ENCODE measurements at regions not wholly inside any gene's neighbourhood (a gene's known extent, or its start where the extent isn't known, plus 50 kb on each side); places are given as distances from the start of the nearest gene placed in this dataset.

GRCh38 chr17:77750427-77751043, 208.0 kb upstream of the TNRC6C start:
- H3K4me1 Mint-ChIP-seq (ENCODE audit: low read depth), result no peaks in the 10 kb centered on the region
- POLR2A ChIA-PET, result no interaction called here
- DNase-seq (no peak), ATAC-seq (no peak)
- H3K36me3 Mint-ChIP-seq (ENCODE audit: low read depth), result no peaks in the 10 kb centered on the region
- H3K27ac Mint-ChIP-seq, result no peak overlapping the region
- CTCF ChIA-PET, result no interaction called here
- H3K9me3 Mint-ChIP-seq (ENCODE audit: insufficient read depth), result no peaks in the 10 kb centered on the region
- no peak overlapping the region for H3K4me3 Mint-ChIP-seq
- peaks cover 3% of the 10 kb centered on the region for H3K27me3 Mint-ChIP-seq (ENCODE audit: low read depth)

GRCh38 chr17:77753246-77753645, 205.3 kb upstream of the TNRC6C start:
- Mint-ChIP-seq H3K4me1 (ENCODE audit: low read depth) (no peaks in the 10 kb centered on the region), H3K36me3 (ENCODE audit: low read depth) (no peaks in the 10 kb centered on the region), H3K27me3 (ENCODE audit: low read depth) (peaks cover 5% of the 10 kb centered on the region), H3K27ac (no peak overlapping the region), H3K4me3 (no peak overlapping the region), H3K9me3 (ENCODE audit: insufficient read depth) (no peaks in the 10 kb centered on the region)
- ChIA-PET CTCF (no interaction called here), POLR2A (no interaction called here)
- DNase-seq (no peak), ATAC-seq (no peak)

GRCh38 chr17:77753691-77754245, 204.7 kb upstream of the TNRC6C start:
- ATAC-seq (no peak), DNase-seq (no peak)
- ChIA-PET CTCF (interaction anchor here (1.1 kb wide), 1 partner anchor 9 kb away, joined by 3 read pairs; no protein-coding TSS in a partner anchor), POLR2A (interaction anchor here (0.9 kb wide), 1 partner anchor 30 kb away, joined by 3 read pairs; no protein-coding TSS in a partner anchor)
- H3K4me1 Mint-ChIP-seq (ENCODE audit: low read depth), result no peaks in the 10 kb centered on the region
- no peaks in the 10 kb centered on the region for H3K9me3 Mint-ChIP-seq (ENCODE audit: insufficient read depth)
- no peak overlapping the region for H3K27ac Mint-ChIP-seq
- no peak overlapping the region for H3K4me3 Mint-ChIP-seq
- H3K27me3 Mint-ChIP-seq (ENCODE audit: low read depth), result peaks cover 5% of the 10 kb centered on the region
- H3K36me3 Mint-ChIP-seq (ENCODE audit: low read depth), result no peaks in the 10 kb centered on the region

DNA sequence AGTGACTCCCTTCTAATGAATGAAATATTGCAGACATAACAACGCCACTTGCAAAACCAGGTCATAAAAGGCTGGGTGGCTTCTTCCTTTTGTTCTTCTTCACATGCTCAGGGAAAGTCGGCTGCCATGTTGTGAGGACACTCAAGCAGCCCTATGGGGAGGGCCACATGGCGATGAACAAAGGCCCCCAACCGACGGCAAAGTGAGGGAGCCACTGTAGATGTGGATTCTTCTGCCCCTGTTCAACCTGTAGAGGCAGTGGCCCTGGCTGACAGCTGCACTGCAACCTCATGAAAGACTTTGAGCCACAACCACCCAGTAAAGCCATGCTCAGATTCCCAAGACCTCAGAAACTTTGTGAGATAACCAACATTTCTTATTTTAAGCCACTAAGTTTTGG, 203.5 kb upstream of the TNRC6C start:
- DNase-seq (no peak), ATAC-seq (no peak)
- H3K4me1 Mint-ChIP-seq (ENCODE audit: low read depth), result no peaks in the 10 kb centered on the region
- H3K36me3 Mint-ChIP-seq (ENCODE audit: low read depth), result no peaks in the 10 kb centered on the region
- H3K27ac Mint-ChIP-seq, result no peak overlapping the region
- ChIA-PET CTCF (no interaction called here), POLR2A (no interaction called here)
- H3K27me3 Mint-ChIP-seq (ENCODE audit: low read depth), result peaks cover 5% of the 10 kb centered on the region
- H3K4me3 Mint-ChIP-seq, result no peak overlapping the region
- H3K9me3 Mint-ChIP-seq (ENCODE audit: insufficient read depth), result no peaks in the 10 kb centered on the region

DNA sequence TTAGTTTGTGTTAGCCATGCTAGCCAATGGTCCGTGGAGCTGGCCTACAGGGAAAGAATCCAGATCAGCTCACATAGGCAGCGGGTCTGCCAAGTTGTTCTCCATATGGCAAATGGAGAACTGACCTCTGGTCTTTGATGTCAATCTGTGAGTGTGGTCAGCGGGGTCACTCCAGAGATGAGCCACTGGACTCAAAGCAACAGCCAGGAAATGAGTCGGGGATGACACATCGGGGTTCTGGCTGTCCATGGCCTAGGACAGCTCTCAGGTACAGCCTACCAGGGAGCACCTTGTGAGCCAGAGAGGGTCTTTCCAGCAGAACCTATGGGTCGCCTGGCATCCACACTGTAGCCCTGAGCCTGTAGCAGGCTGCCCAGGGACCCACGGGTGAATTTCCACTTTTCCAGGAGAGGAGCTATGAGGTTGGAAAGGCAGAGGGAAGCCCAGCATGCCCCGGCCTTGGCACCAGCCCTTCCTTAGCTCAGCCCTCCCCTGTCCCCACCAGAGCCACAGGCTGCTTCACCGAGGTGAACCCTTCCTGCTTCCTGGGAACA, 203.0 kb upstream of the TNRC6C start:
- H3K27me3 Mint-ChIP-seq (ENCODE audit: low read depth), result peaks cover 5% of the 10 kb centered on the region
- no peaks in the 10 kb centered on the region for H3K36me3 Mint-ChIP-seq (ENCODE audit: low read depth)
- CTCF ChIA-PET, result no interaction called here
- ATAC-seq (no peak), DNase-seq (no peak)
- no peaks in the 10 kb centered on the region for H3K4me1 Mint-ChIP-seq (ENCODE audit: low read depth)
- no peak overlapping the region for H3K27ac Mint-ChIP-seq
- POLR2A ChIA-PET, result no interaction called here
- H3K4me3 Mint-ChIP-seq, result no peak overlapping the region
- no peaks in the 10 kb centered on the region for H3K9me3 Mint-ChIP-seq (ENCODE audit: insufficient read depth)

- no peak overlapping the region for H3K27ac Mint-ChIP-seq
- H3K4me1 Mint-ChIP-seq (ENCODE audit: low read depth), result no peaks in the 10 kb centered on the region
- DNase-seq (no peak), ATAC-seq (no peak)
- POLR2A ChIA-PET, result no interaction called here
- H3K4me3 Mint-ChIP-seq, result no peak overlapping the region
- CTCF ChIA-PET, result no interaction called here
- no peaks in the 10 kb centered on the region for H3K36me3 Mint-ChIP-seq (ENCODE audit: low read depth)
- peaks cover 5% of the 10 kb centered on the region for H3K27me3 Mint-ChIP-seq (ENCODE audit: low read depth)
- no peaks in the 10 kb centered on the region for H3K9me3 Mint-ChIP-seq (ENCODE audit: insufficient read depth)
These were observed 202.5 kb upstream of the TNRC6C start for GRCh38 chr17:77756028-77756427.

GRCh38 chr17:77756846-77757560, 201.5 kb upstream of the TNRC6C start:
- ATAC-seq, result no peak
- ChIA-PET CTCF (interaction anchor here (1.3 kb wide), 1 partner anchor 257 kb away, joined by 4 read pairs; no protein-coding TSS in a partner anchor), POLR2A (no interaction called here)
- DNase-seq, result no peak
- peaks cover 5% of the 10 kb centered on the region for H3K27me3 Mint-ChIP-seq (ENCODE audit: low read depth)
- no peaks in the 10 kb centered on the region for H3K36me3 Mint-ChIP-seq (ENCODE audit: low read depth)
- H3K27ac Mint-ChIP-seq, result no peak overlapping the region
- H3K9me3 Mint-ChIP-seq (ENCODE audit: insufficient read depth), result no peaks in the 10 kb centered on the region
- H3K4me1 Mint-ChIP-seq (ENCODE audit: low read depth), result no peaks in the 10 kb centered on the region
- H3K4me3 Mint-ChIP-seq, result no peak overlapping the region

- no peak for DNase-seq
- Mint-ChIP-seq H3K36me3 (ENCODE audit: low read depth) (no peaks in the 10 kb centered on the region), H3K4me3 (no peak overlapping the region), H3K27me3 (ENCODE audit: low read depth) (peaks cover 5% of the 10 kb centered on the region), H3K4me1 (ENCODE audit: low read depth) (no peaks in the 10 kb centered on the region), H3K27ac (no peak overlapping the region), H3K9me3 (ENCODE audit: insufficient read depth) (no peaks in the 10 kb centered on the region)
- ChIA-PET POLR2A (no interaction called here), CTCF (interaction anchor here (1.3 kb wide), 1 partner anchor 256 kb away, joined by 4 read pairs; no protein-coding TSS in a partner anchor)
- no peak for ATAC-seq
These were observed 201.0 kb upstream of the TNRC6C start for GRCh38 chr17:77757561-77757898.

GRCh38 chr17:77763023-77763422, 195.5 kb upstream of the TNRC6C start:
- no peaks in the 10 kb centered on the region for H3K36me3 Mint-ChIP-seq (ENCODE audit: low read depth)
- no peaks in the 10 kb centered on the region for H3K9me3 Mint-ChIP-seq (ENCODE audit: insufficient read depth)
- POLR2A ChIA-PET, result no interaction called here
- peaks cover 8% of the 10 kb centered on the region for H3K27me3 Mint-ChIP-seq (ENCODE audit: low read depth)
- no peak overlapping the region for H3K4me3 Mint-ChIP-seq
- H3K27ac Mint-ChIP-seq, result no peak overlapping the region
- ATAC-seq, result no peak
- DNase-seq, result no peak
- H3K4me1 Mint-ChIP-seq (ENCODE audit: low read depth), result no peaks in the 10 kb centered on the region
- CTCF ChIA-PET, result interaction anchor here (0.8 to 2.1 kb wide), 2 partner anchors 9 to 250 kb away, joined by 3 to 7 read pairs; no protein-coding TSS in a partner anchor

DNA sequence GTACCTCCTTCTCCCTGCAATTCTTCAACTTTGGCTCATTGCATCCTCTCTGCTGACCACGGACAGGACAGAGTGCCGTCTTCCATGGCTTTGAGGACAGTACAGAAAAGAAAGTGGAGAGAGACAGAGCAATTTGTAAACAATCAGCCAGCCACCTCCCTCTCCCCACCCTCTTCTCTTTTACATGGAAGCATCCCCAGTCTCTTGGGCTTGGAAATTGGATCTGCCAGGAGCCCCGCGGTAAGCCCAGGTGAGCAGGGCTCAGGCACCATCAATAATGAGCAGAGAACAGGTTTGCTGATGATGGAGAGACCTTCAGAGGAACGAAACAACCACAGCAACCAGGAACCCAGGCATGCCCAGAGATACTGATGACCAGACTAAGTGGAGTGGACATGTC, 194.9 kb upstream of the TNRC6C start:
- ChIA-PET POLR2A (no interaction called here), CTCF (interaction anchor here (0.8 to 2.1 kb wide), 2 partner anchors 9 to 250 kb away, joined by 3 to 7 read pairs; no protein-coding TSS in a partner anchor)
- ATAC-seq, result no peak
- Mint-ChIP-seq H3K9me3 (ENCODE audit: insufficient read depth) (no peaks in the 10 kb centered on the region), H3K27me3 (ENCODE audit: low read depth) (peaks cover 8% of the 10 kb centered on the region), H3K4me3 (no peak overlapping the region), H3K36me3 (ENCODE audit: low read depth) (no peaks in the 10 kb centered on the region), H3K4me1 (ENCODE audit: low read depth) (no peaks in the 10 kb centered on the region), H3K27ac (no peak overlapping the region)
- DNase-seq, result no peak

- Mint-ChIP-seq H3K9me3 (ENCODE audit: insufficient read depth) (no peaks in the 10 kb centered on the region), H3K27me3 (ENCODE audit: low read depth) (peaks cover 8% of the 10 kb centered on the region), H3K4me1 (ENCODE audit: low read depth) (no peaks in the 10 kb centered on the region), H3K27ac (no peak overlapping the region), H3K4me3 (no peak overlapping the region), H3K36me3 (ENCODE audit: low read depth) (no peaks in the 10 kb centered on the region)
- DNase-seq (no peak), ATAC-seq (no peak)
- CTCF ChIA-PET, result interaction anchor here (0.9 kb wide), 1 partner anchor 222 kb away, joined by 3 read pairs; no protein-coding TSS in a partner anchor
- POLR2A ChIA-PET, result no interaction called here
These were observed 193.2 kb upstream of the TNRC6C start for GRCh38 chr17:77765292-77765691.

GRCh38 chr17:77767148-77767547, 191.4 kb upstream of the TNRC6C start:
- ChIA-PET CTCF (no interaction called here), POLR2A (no interaction called here)
- Mint-ChIP-seq H3K4me3 (no peak overlapping the region), H3K36me3 (ENCODE audit: low read depth) (no peaks in the 10 kb centered on the region), H3K9me3 (ENCODE audit: insufficient read depth) (no peaks in the 10 kb centered on the region), H3K4me1 (ENCODE audit: low read depth) (peaks cover under 1% of the 10 kb centered on the region), H3K27me3 (ENCODE audit: low read depth) (peaks cover 8% of the 10 kb centered on the region), H3K27ac (no peak overlapping the region)
- DNase-seq (no peak), ATAC-seq (no peak)

All from activated CD8-positive, alpha-beta T cell treated with anti-CD3 and anti-CD28 coated beads, Interleukin-2, amount 10 ng/mL, durations not matched to agents 7 days and 5 days (primary cell).